A673 (cell line): ENCODE measurements at regions not wholly inside any gene's neighbourhood (a gene's known extent, or its start where the extent isn't known, plus 50 kb on each side); places are given as distances from the start of the nearest gene placed in this dataset.

ENCODE experiments used
- BruUV-seq: library from RNA; stranded (reverse); fragments of 400-500 nt; replicated peaks from 2 replicates; lab custom pipeline; 2021; lab: Mats Ljungman, UMichigan
- CTCF ChIA-PET: fragments of 300-600 bp; sonication (Branson Sonifier 250); formaldehyde crosslinking; loops from one replicate; lab custom pipeline; 2022; ENCODE audit warnings: antibody characterized with exemption; lab: Charles Lee
- POLR2A ChIA-PET: fragments of 300-600 bp; sonication (Branson Sonifier 250); formaldehyde crosslinking; loops from one replicate; lab custom pipeline; 2022; ENCODE audit warnings: antibody characterized with exemption; ENCODE audit not compliant: low non-redundant PET; lab: Charles Lee
- DNase-seq: peaks from one replicate; pipeline ENCODE4 v3.0.0-alpha.2; 2015; ENCODE audit warnings: low spot score
- H3K27ac ChIP-seq: fragments of 200-600 bp; sonication (generic); 2 replicates; pipeline ENCODE4 v1.5.1; 2016; ENCODE audit warnings: mixed run types, low read depth, mild to moderate bottlenecking, mixed read lengths, antibody characterized with exemption, low read length; ENCODE audit not compliant: poor library complexity, severe bottlenecking
- H3K27me3 ChIP-seq: fragments of 200-600 bp; sonication (generic); replicated peaks from 2 replicates; pipeline ENCODE4 v1.6.1; 2017; ENCODE audit warnings: mixed run types, low read depth, mild to moderate bottlenecking, mixed read lengths, antibody characterized with exemption, low read length; ENCODE audit not compliant: insufficient read depth, poor library complexity
- H3K36me3 ChIP-seq: fragments of 200-600 bp; sonication (generic); 2 replicates; pipeline ENCODE4 v1.6.1; 2016; ENCODE audit warnings: mixed run types, mild to moderate bottlenecking, mixed read lengths, antibody characterized with exemption, low read length; ENCODE audit not compliant: insufficient read depth, poor library complexity, severe bottlenecking
- H3K4me1 ChIP-seq: fragments of 200-600 bp; sonication (generic); 2 replicates; pipeline ENCODE4 v1.6.1; 2017; ENCODE audit warnings: mixed run types, mild to moderate bottlenecking, mixed read lengths, antibody characterized with exemption, low read length; ENCODE audit not compliant: insufficient read depth, poor library complexity, severe bottlenecking
- H3K4me3 ChIP-seq: fragments of 200-600 bp; sonication (generic); 2 replicates; pipeline ENCODE4 v1.5.1; 2016; ENCODE audit warnings: low read depth, mixed run types, mild to moderate bottlenecking, mixed read lengths, low read length; ENCODE audit not compliant: poor library complexity, severe bottlenecking
- H3K9me3 ChIP-seq: fragments of 200-600 bp; sonication (generic); 2 replicates; pipeline ENCODE4 v1.6.1; 2016; ENCODE audit warnings: mixed run types, low read depth, mild to moderate bottlenecking, mixed read lengths, antibody characterized with exemption, low read length; ENCODE audit not compliant: poor library complexity, severe bottlenecking
- CTCF ChIP-seq: fragments of 300-800, 200-600 bp; sonication (generic); conservative IDR thresholded peaks from 2 replicates; pipeline ENCODE4 v1.5.1; 2017; ENCODE audit warnings: low read depth, mild to moderate bottlenecking, antibody characterized with exemption, low read length, moderate library complexity, mixed read lengths
- EZH2 ChIP-seq: fragments of 200-600 bp; sonication (generic); IDR thresholded peaks from 2 replicates; pipeline ENCODE4 v1.6.1; 2017; ENCODE audit warnings: borderline replicate concordance, low read depth, mild to moderate bottlenecking, mixed read lengths, antibody characterized with exemption, low read length; ENCODE audit not compliant: poor library complexity, severe bottlenecking
- intact Hi-C: fragments of 100-400 bp; cut with micrococcal nuclease; formaldehyde crosslinking; loops from one replicate; pipeline ENCODE4 v1.10.0; 2022; ENCODE audit not compliant: unreplicated experiment

DNA sequence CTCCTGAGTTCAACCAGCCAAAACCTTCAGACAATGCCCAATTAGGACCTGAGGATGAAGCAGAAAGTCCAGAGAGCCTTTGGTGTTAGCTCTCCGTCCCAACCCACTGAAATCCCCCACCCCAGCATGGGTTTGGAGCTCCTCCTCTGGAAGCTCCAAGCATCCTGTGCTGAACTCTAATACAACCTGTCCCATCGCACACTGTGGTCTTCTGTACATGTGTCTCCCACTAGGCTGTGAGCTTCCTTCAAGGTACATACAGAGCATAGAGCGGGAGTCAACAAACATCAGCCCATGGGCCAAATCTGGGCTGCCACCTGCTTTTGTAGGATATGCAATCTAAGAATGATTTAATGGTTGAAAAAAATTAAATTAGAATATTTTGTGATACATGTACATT lies 166.5 kb downstream of the LSM5 start:
- intact Hi-C loops: no loop called here
- Histone ChIP-seq H3K27ac (no peak overlapping the region), H3K27me3 (peaks cover 84% of the 10 kb centered on the region), H3K9me3 (no peaks in the 10 kb centered on the region), H3K36me3 (no peaks in the 10 kb centered on the region), H3K4me1 (no peaks in the 10 kb centered on the region), H3K4me3 (no peak overlapping the region)
- TF ChIP-seq EZH2 (no peak), CTCF (no peak)
- DNase-seq: no peak
- no TSS peak for BruUV-seq
- ChIA-PET POLR2A (no interaction called here), CTCF (no interaction called here)

GRCh38 chr7:32319012-32319382 lies 171.2 kb downstream of the LSM5 start:
- DNase-seq: no peak
- no TSS peak for BruUV-seq
- H3K36me3 ChIP-seq: no peaks in the 10 kb centered on the region
- no peaks in the 10 kb centered on the region for H3K4me1 ChIP-seq
- TF ChIP-seq EZH2: no peak
- no peak for TF ChIP-seq CTCF
- no peaks in the 10 kb centered on the region for H3K9me3 ChIP-seq
- POLR2A ChIA-PET: no interaction called here
- no peak overlapping the region for H3K4me3 ChIP-seq
- H3K27me3 ChIP-seq: peaks cover 80% of the 10 kb centered on the region
- intact Hi-C loops: no loop called here
- H3K27ac ChIP-seq: no peak overlapping the region
- CTCF ChIA-PET: no interaction called here

DNA sequence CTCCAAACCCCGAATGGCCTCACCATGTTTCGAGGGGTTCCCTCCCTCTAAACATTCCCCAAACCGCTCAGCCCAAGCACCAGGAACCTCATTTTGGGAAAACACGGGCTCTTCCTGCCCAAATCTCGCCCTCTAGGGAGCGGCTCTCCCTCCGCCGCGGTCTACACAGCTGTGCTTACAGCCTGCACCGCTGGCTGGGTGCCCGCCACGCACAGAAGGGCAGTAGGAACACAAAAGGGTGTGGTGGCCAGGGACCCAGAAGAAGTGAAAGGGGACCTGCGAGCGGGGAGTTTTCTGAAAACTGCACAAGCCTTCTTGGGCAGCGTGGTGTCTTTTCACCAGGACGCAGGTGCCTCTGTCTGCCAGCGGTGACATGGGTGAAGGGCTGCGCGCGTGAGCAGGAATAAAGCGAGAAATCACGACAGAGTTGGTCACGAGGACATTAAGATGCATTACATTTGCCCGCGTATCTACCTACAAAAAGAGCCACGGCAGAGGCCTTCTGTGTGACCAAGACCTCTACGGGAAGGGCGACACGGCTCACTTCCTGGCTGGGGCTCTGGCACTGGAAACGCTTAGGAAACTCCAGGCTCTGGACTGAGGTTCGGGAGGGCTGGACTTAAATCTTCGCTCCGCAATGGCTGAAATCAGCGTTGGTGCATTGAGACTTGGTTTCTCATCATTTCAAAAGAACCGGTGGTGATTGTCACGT lies 171.7 kb downstream of the LSM5 start:
- no peak overlapping the region for H3K4me3 ChIP-seq
- no peaks in the 10 kb centered on the region for H3K36me3 ChIP-seq
- ChIA-PET CTCF (no interaction called here), POLR2A (no interaction called here)
- H3K27ac ChIP-seq: no peak overlapping the region
- DNase-seq: no peak
- no peaks in the 10 kb centered on the region for H3K4me1 ChIP-seq
- TF ChIP-seq CTCF: no peak
- TF ChIP-seq EZH2: peak; percentile 25
- no TSS peak for BruUV-seq
- H3K9me3 ChIP-seq: no peaks in the 10 kb centered on the region
- intact Hi-C loops: no loop called here
- peaks cover 74% of the 10 kb centered on the region for H3K27me3 ChIP-seq
